GM12874 (cell line): ENCODE measurements at regions not wholly inside any gene's neighbourhood (a gene's known extent, or its start where the extent isn't known, plus 50 kb on each side); places are given as distances from the start of the nearest gene placed in this dataset.

Experiments used
- CTCF ChIP-seq: IDR thresholded peaks from 2 replicates; pipeline ENCODE4 v1.5.1; 2011; ENCODE audit warnings: low read depth, mild to moderate bottlenecking, control low read depth, low read length, moderate library complexity; ENCODE audit not compliant: insufficient read depth

- TF ChIP-seq CTCF = no peak
Observed at GRCh38 chr12:91931111-91931510, 214.5 kb downstream of the BTG1 start.

GRCh38 chr12:91928501-91928900 is 217.1 kb downstream of the BTG1 start:
- no peak for TF ChIP-seq CTCF

- no peak for TF ChIP-seq CTCF
Observed at GRCh38 chr12:91926848-91927247, 218.8 kb downstream of the BTG1 start.

GRCh38 chr12:91924827-91925226 is 220.8 kb downstream of the BTG1 start:
- no peak for TF ChIP-seq CTCF

- no peak for TF ChIP-seq CTCF
Observed at GRCh38 chr12:91923864-91924263, 221.8 kb downstream of the BTG1 start.

- no peak for TF ChIP-seq CTCF
Observed at GRCh38 chr12:91922674-91923073, 223.0 kb downstream of the BTG1 start.

- no peak for TF ChIP-seq CTCF
Observed at GRCh38 chr12:91922139-91922538, 223.5 kb downstream of the BTG1 start.

GRCh38 chr12:91921555-91921954 is 224.1 kb downstream of the BTG1 start:
- TF ChIP-seq CTCF = no peak
